ENCODE measurements at regions not wholly inside any gene's neighbourhood (a gene's known extent, or its start where the extent isn't known, plus 50 kb on each side); places are given as distances from the start of the nearest gene placed in this dataset.

DNA sequence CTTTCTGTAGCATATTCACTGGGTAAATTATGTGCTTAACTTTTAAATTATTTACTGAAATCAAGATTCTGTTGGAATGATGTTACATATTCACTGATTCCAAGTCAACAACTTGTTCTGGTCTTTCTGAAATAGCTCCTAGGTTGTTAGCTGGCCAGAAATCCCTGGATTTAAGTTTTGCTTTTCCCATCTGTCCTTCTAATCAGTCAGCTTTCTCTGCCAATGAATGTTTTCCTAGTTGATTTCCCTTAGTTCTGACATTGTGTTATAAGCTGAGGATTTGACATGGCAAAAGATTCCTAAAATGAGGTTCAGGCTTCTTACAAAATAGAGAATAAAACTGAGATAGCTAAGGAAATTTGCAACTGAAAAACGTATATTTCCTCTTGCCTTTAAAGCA, 1479.6 kb downstream of the MRPL39 start:
- H3K36me3 ChIP-seq = no peaks in the 10 kb centered on the region
- TF ChIP-seq, protein P1, sequence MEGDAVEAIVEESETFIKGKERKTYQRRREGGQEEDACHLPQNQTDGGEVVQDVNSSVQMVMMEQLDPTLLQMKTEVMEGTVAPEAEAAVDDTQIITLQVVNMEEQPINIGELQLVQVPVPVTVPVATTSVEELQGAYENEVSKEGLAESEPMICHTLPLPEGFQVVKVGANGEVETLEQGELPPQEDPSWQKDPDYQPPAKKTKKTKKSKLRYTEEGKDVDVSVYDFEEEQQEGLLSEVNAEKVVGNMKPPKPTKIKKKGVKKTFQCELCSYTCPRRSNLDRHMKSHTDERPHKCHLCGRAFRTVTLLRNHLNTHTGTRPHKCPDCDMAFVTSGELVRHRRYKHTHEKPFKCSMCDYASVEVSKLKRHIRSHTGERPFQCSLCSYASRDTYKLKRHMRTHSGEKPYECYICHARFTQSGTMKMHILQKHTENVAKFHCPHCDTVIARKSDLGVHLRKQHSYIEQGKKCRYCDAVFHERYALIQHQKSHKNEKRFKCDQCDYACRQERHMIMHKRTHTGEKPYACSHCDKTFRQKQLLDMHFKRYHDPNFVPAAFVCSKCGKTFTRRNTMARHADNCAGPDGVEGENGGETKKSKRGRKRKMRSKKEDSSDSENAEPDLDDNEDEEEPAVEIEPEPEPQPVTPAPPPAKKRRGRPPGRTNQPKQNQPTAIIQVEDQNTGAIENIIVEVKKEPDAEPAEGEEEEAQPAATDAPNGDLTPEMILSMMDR (IDR thresholded peaks at IDR 0.05; ENCODE audit: low read depth, low read length) = no peak
- no peak overlapping the region for H3K27ac ChIP-seq
- DNase-seq = no peak
- no peak overlapping the region for H3K4me3 ChIP-seq (ENCODE audit: low read depth, low read length)
- H3K27me3 ChIP-seq (ENCODE audit: insufficient read depth, low read depth, severe bottlenecking) = no peaks in the 10 kb centered on the region
- H3K9me3 ChIP-seq (ENCODE audit: severe bottlenecking) = no peaks in the 10 kb centered on the region

GRCh38 chr21:24123785-24124184, 1483.5 kb downstream of the MRPL39 start:
- no peak overlapping the region for H3K4me3 ChIP-seq (ENCODE audit: low read depth, low read length)
- DNase-seq = no peak

GRCh38 chr21:24118738-24119459, 1488.4 kb downstream of the MRPL39 start:
- Histone ChIP-seq H3K27me3 (ENCODE audit: insufficient read depth, low read depth, severe bottlenecking) (no peaks in the 10 kb centered on the region), H3K4me3 (ENCODE audit: low read depth, low read length) (no peak overlapping the region), H3K36me3 (no peaks in the 10 kb centered on the region), H3K9me3 (ENCODE audit: severe bottlenecking) (no peaks in the 10 kb centered on the region), H3K27ac (no peak overlapping the region)
- DNase-seq = no peak
- TF ChIP-seq, protein P1 (IDR thresholded peaks at IDR 0.05; ENCODE audit: low read depth, low read length) = no peak

More at GRCh38 chr21:24123785-24124184, 1483.5 kb downstream of the MRPL39 start:
- TF ChIP-seq, protein P1 (IDR thresholded peaks at IDR 0.05; ENCODE audit: low read depth, low read length) = no peak
- H3K27ac ChIP-seq = no peak overlapping the region
- H3K36me3 ChIP-seq = no peaks in the 10 kb centered on the region
- no peaks in the 10 kb centered on the region for H3K9me3 ChIP-seq (ENCODE audit: severe bottlenecking)
- no peaks in the 10 kb centered on the region for H3K27me3 ChIP-seq (ENCODE audit: insufficient read depth, low read depth, severe bottlenecking)

DNA sequence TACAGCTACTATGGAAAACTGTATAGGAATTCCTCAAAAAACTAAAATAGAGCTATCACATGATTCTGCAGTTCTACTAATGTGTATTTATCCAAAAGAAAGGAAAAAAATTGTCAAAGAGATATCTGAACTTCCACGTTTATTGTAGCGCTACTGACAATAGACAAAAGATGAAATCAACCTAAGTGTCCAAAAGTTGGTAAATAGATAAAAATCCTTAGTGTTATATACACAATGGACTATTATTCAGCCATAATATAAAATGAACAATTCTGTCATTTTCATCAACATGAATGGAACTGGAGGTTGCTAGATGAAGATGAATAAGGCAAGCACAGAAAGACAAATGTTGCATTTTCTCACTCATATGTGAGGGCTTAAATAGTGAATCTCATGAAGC, 1492.1 kb downstream of the MRPL39 start:
- Histone ChIP-seq H3K36me3 (no peaks in the 10 kb centered on the region), H3K4me3 (ENCODE audit: low read depth, low read length) (no peak overlapping the region), H3K27ac (no peak overlapping the region), H3K9me3 (ENCODE audit: severe bottlenecking) (no peaks in the 10 kb centered on the region), H3K27me3 (ENCODE audit: insufficient read depth, low read depth, severe bottlenecking) (peaks cover 4% of the 10 kb centered on the region)
- no peak for DNase-seq
- TF ChIP-seq, protein P1 (IDR thresholded peaks at IDR 0.05; ENCODE audit: low read depth, low read length) = no peak

DNA sequence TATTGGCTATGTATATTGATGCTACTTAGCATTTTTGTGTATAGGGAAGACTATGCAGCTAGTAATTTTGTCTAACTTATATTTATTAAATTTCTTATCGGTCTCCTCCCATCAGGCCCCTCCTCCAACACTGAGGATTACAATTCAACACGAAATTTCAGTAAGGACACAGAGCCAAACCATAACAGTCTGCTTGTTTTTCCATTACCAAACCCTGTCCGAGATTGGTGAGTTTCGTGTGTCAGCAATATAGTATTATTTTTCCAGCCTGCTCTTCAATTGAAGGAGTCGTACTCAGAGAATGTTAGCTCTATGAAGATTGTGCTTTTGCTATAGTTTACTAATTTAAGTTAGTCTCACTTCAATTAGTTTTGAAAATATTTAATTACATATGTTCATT, 1495.3 kb downstream of the MRPL39 start:
- no peak for DNase-seq
- Histone ChIP-seq H3K27ac (no peak overlapping the region), H3K9me3 (ENCODE audit: severe bottlenecking) (no peaks in the 10 kb centered on the region), H3K36me3 (no peaks in the 10 kb centered on the region), H3K27me3 (ENCODE audit: insufficient read depth, low read depth, severe bottlenecking) (peaks cover 4% of the 10 kb centered on the region), H3K4me3 (ENCODE audit: low read depth, low read length) (no peak overlapping the region)
- TF ChIP-seq, protein P1 (IDR thresholded peaks at IDR 0.05; ENCODE audit: low read depth, low read length) = no peak

DNA sequence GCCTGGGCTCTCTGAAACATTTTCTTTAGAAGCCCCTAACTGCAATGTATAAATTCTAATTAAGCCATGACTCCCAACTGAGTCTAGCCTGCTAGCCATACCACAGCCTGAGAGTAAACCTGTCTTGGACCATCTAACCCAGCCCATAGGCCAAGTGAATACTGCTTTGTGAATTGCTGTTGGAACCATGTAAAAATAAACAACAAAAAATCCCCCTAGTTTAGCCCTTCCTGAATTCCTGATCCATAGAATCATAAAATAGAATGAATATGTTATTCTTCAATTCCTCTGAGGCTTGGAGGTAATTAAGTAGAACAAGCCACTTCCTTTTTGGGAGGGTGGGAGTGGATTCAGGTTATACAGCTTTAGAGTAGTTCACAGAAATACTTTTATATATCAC, 1496.4 kb downstream of the MRPL39 start:
- Histone ChIP-seq H3K4me3 (ENCODE audit: low read depth, low read length) (no peak overlapping the region), H3K36me3 (no peaks in the 10 kb centered on the region), H3K9me3 (ENCODE audit: severe bottlenecking) (no peaks in the 10 kb centered on the region), H3K27ac (no peak overlapping the region), H3K27me3 (ENCODE audit: insufficient read depth, low read depth, severe bottlenecking) (peaks cover 4% of the 10 kb centered on the region)
- TF ChIP-seq, protein P1 (IDR thresholded peaks at IDR 0.05; ENCODE audit: low read depth, low read length) = no peak
- no peak for DNase-seq

Data from WERI-Rb-1 (cell line).